Endothelial cell of umbilical vein (primary cell): ENCODE measurements at regions not wholly inside any gene's neighbourhood (a gene's known extent, or its start where the extent isn't known, plus 50 kb on each side); places are given as distances from the start of the nearest gene placed in this dataset.

ENCODE experiments used
- BruUV-seq: library from RNA; stranded (reverse); fragments of 400-500 nt; replicated peaks from 2 replicates; lab custom pipeline; 2021; lab: Mats Ljungman, UMichigan
- CTCF ChIA-PET: fragments of 300-600, 350-600 bp; sonication (Branson Sonifier 250); formaldehyde crosslinking; loops from one replicate; lab custom pipeline; 2021; ENCODE audit warnings: antibody characterized with exemption, inconsistent platforms; lab: Charles Lee
- POLR2A ChIA-PET: fragments of 300-600, 350-600 bp; sonication (Branson Sonifier 250); formaldehyde crosslinking; loops from one replicate; lab custom pipeline; 2021; ENCODE audit warnings: antibody characterized with exemption, inconsistent platforms; lab: Charles Lee
- DNase-seq: peaks from one replicate; pipeline ENCODE4 v3.0.0-alpha.2; 2011; ENCODE audit warnings: low read depth, low spot score
- FAIRE-seq: peaks from 2 replicates; lab custom pipeline; 2011; peaks lifted over from hg19 to GRCh38; lab: Jason Lieb, UNC
- H2AFZ ChIP-seq: 2 replicates; pipeline ENCODE4 v1.6.0; 2012; ENCODE audit warnings: low read depth, low read length, control low read depth, inconsistent platforms
- H3K27ac ChIP-seq: 2 replicates; pipeline ENCODE4 v1.5.1; 2011; ENCODE audit warnings: low read depth, mild to moderate bottlenecking, control low read depth, low read length, moderate library complexity; ENCODE audit not compliant: insufficient read depth
- H3K27me3 ChIP-seq, 2 experiments: 2 replicates each; pipeline versions ENCODE4 v1.6.0 to v1.6.1; 2011; ENCODE audit warnings: low read length in 2 of 2, mixed read lengths in 1 of 2; ENCODE audit not compliant: control insufficient read depth in 2 of 2, insufficient read depth in 2 of 2
- H3K36me3 ChIP-seq, 2 experiments: 2 replicates in 1 of 2; 3 replicates in 1 of 2; pipeline ENCODE4 v1.5.1; 2011; ENCODE audit warnings: low read length in 2 of 2, mild to moderate bottlenecking in 1 of 2, moderate library complexity in 1 of 2; ENCODE audit not compliant: control insufficient read depth in 2 of 2, insufficient read depth in 2 of 2; ENCODE audit errors: extremely low read depth in 1 of 2
- H3K4me1 ChIP-seq: 3 replicates; pipeline ENCODE4 v1.5.1; 2011; ENCODE audit warnings: mild to moderate bottlenecking, low read length; ENCODE audit not compliant: control insufficient read depth, insufficient read depth; ENCODE audit errors: extremely low read depth
- H3K4me2 ChIP-seq: 2 replicates; pipeline ENCODE4 v1.6.1; 2011; ENCODE audit warnings: low read length, control low read depth, mixed read lengths; ENCODE audit not compliant: insufficient read depth
- H3K4me3 ChIP-seq, 3 experiments: fragments of 200-600 bp in 1 of 3; sonication (generic), shearing (Covaris generic) in 1 of 3; replicated peaks in 1 of 3; 2 replicates each; pipeline ENCODE4 v1.5.1; 2011 to 2016; ENCODE audit warnings: control low read depth in 3 of 3, low read length in 3 of 3, mild to moderate bottlenecking in 2 of 3, inconsistent platforms in 1 of 3, low read depth in 1 of 3, moderate library complexity in 1 of 3; ENCODE audit not compliant: insufficient read depth in 1 of 3
- H3K79me2 ChIP-seq: 2 replicates; pipeline ENCODE4 v1.6.0; 2012; ENCODE audit warnings: low read length, inconsistent platforms; ENCODE audit not compliant: control insufficient read depth, insufficient read depth
- H3K9ac ChIP-seq: replicated peaks from 2 replicates; pipeline ENCODE3; 2011; ENCODE audit warnings: low read length, control low read depth; ENCODE audit not compliant: insufficient read depth; ENCODE audit errors: extremely low read depth
- H3K9me1 ChIP-seq: replicated peaks from 3 replicates; pipeline ENCODE4 v1.6.0; 2011; ENCODE audit warnings: mild to moderate bottlenecking, low read length; ENCODE audit not compliant: control insufficient read depth, insufficient read depth; ENCODE audit errors: extremely low read depth
- H3K9me3 ChIP-seq: replicated peaks from 2 replicates; pipeline ENCODE4 v1.5.1; 2012; ENCODE audit warnings: low read length, inconsistent platforms; ENCODE audit not compliant: control insufficient read depth, insufficient read depth
- H4K20me1 ChIP-seq: replicated peaks from 2 replicates; pipeline ENCODE3; 2011; ENCODE audit warnings: mild to moderate bottlenecking, low read length; ENCODE audit not compliant: control insufficient read depth, insufficient read depth; ENCODE audit errors: extremely low read depth
- EZH2 ChIP-seq: IDR thresholded peaks from 2 replicates; pipeline ENCODE4 v1.6.1; 2012; ENCODE audit warnings: borderline replicate concordance, low read depth, mild to moderate bottlenecking, moderate library complexity, low read length, inconsistent platforms; ENCODE audit not compliant: severe bottlenecking
- FOS ChIP-seq: IDR thresholded peaks from 2 replicates; pipeline ENCODE4 v1.6.1; 2011; ENCODE audit warnings: mild to moderate bottlenecking, low read length, moderate library complexity, borderline replicate concordance; ENCODE audit not compliant: insufficient read depth
- GATA2 ChIP-seq: IDR thresholded peaks from 2 replicates; pipeline ENCODE4 v1.7.0; 2011; ENCODE audit warnings: low read depth, mild to moderate bottlenecking, moderate library complexity, mixed read lengths, low read length; ENCODE audit not compliant: insufficient read length, insufficient read depth
- JUN ChIP-seq: IDR thresholded peaks from 2 replicates; pipeline ENCODE4 v1.6.1; 2011; ENCODE audit warnings: borderline replicate concordance, low read depth; ENCODE audit not compliant: insufficient read length, insufficient read depth
- MYC ChIP-seq: IDR thresholded peaks from one replicate; pipeline ENCODE4 v1.6.1; 2011; ENCODE audit warnings: mild to moderate bottlenecking, low read depth, low read length
- POLR2A ChIP-seq: IDR thresholded peaks from 2 replicates; pipeline ENCODE4 v1.6.1; 2012; ENCODE audit warnings: low read depth, mild to moderate bottlenecking, control low read depth, low read length
- POLR2AphosphoS5 ChIP-seq: IDR thresholded peaks from 2 replicates; pipeline ENCODE4 v1.6.1; 2012; ENCODE audit warnings: low read depth, mild to moderate bottlenecking, control low read depth, low read length, moderate library complexity; ENCODE audit not compliant: insufficient read depth
- dilution Hi-C: fragments of 300-500 bp; cut with MboI; formaldehyde crosslinking; loops from one replicate; pipeline ENCODE4 v1.15.0; 2019; ENCODE audit warnings: low sequenced_read_pairs; ENCODE audit not compliant: extremely low pct_ligation_motif_present
- intact Hi-C: fragments of 100-400 bp; cut with micrococcal nuclease; formaldehyde crosslinking; loops from one replicate; pipeline ENCODE4 v1.10.0; 2022
- TF ChIP-seq, protein P1 (sequence below), 2 donors: IDR thresholded peaks; 1 replicate in 1 of 2; 2 replicates in 1 of 2; pipeline ENCODE4 v1.5.1; 2011; ENCODE audit warnings: low read length in 2 of 2, mild to moderate bottlenecking in 2 of 2, moderate library complexity in 2 of 2, control low read depth in 1 of 2, inconsistent platforms in 1 of 2, low read depth in 1 of 2; ENCODE audit not compliant: insufficient read depth in 1 of 2; ENCODE audit errors: extremely low read depth in 1 of 2
- TF ChIP-seq, protein P2 (sequence below): IDR thresholded peaks from 2 replicates; pipeline ENCODE4 v1.6.1; 2011; ENCODE audit not compliant: insufficient read depth, insufficient read length

DNA sequence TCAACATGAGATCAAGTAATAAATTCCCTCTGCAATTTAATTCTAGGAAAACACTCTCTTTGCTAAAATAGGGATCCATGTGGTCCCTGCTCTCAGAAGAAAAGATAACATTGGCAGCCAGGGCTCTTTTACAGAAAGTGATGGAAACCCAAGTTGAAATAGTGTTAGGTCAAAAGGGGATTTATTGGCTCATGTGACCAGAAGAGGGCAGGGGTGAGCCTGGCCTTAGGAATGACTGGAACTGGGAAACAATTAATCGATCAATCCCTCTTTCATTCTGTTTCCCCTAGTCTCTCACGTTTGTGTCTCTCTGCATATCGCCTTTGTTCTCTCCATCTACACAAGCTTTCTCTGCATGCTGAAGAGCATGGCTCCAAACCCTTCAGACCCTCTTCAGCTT is 58.3 kb upstream of the ALDH1B1 start:
- Histone ChIP-seq H3K4me3 (no peak overlapping the region), H3K9me3 (no peaks in the 10 kb centered on the region), H3K9ac (no peak overlapping the region), H3K36me3 (no peaks in the 10 kb centered on the region), H3K79me2 (no peaks in the 10 kb centered on the region), H2AFZ (no peak overlapping the region), H3K4me2 (no peak overlapping the region), H3K27me3 (peaks cover 9 to 34% of the 10 kb centered on the region in 2 experiments), H3K9me1 (no peaks in the 10 kb centered on the region), H3K27ac (no peak overlapping the region), H3K4me1 (no peaks in the 10 kb centered on the region), H4K20me1 (no peaks in the 10 kb centered on the region)
- ChIA-PET CTCF (interaction anchor here (1.4 to 2.6 kb wide), 2 partner anchors 9 to 28 kb away, joined by 4 to 9 read pairs; no protein-coding TSS in a partner anchor), POLR2A (no interaction called here)
- dilution Hi-C loops (no loop called here), intact Hi-C loops (no loop called here)
- BruUV-seq: no TSS peak
- no peak for TF ChIP-seq POLR2AphosphoS5
- TF ChIP-seq FOS: no peak
- no peak for TF ChIP-seq POLR2A
- TF ChIP-seq, protein P1, sequence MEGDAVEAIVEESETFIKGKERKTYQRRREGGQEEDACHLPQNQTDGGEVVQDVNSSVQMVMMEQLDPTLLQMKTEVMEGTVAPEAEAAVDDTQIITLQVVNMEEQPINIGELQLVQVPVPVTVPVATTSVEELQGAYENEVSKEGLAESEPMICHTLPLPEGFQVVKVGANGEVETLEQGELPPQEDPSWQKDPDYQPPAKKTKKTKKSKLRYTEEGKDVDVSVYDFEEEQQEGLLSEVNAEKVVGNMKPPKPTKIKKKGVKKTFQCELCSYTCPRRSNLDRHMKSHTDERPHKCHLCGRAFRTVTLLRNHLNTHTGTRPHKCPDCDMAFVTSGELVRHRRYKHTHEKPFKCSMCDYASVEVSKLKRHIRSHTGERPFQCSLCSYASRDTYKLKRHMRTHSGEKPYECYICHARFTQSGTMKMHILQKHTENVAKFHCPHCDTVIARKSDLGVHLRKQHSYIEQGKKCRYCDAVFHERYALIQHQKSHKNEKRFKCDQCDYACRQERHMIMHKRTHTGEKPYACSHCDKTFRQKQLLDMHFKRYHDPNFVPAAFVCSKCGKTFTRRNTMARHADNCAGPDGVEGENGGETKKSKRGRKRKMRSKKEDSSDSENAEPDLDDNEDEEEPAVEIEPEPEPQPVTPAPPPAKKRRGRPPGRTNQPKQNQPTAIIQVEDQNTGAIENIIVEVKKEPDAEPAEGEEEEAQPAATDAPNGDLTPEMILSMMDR (IDR thresholded peaks at IDR 0.05; ENCODE audit: extremely low read depth in 1 of 2, insufficient read depth in 1 of 2, low read depth in 1 of 2, low read length in 2 of 2): peak in 1 of 2 donors; percentile 2
- peak; percentile 18 for FAIRE-seq
- no peak for DNase-seq

DNA sequence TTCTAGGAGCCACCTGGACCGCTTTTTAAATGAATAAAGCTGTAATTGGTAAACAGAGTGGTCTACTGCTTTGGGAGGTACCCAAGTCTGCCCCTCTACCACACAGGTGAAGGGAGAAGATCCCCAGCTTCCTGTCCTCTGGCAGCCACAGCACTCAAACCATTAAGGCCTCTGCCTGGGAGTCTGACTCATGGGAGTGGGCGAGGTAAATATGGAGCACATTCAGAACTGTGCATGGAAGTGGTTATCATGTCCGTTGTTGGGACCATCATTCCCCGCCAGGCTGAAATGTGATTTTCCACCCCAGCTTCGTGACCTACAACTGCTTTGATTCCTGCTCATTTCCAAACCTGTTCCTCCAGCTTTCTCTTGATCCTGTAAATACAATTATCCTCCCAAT is 59.5 kb upstream of the ALDH1B1 start:
- Histone ChIP-seq H3K27ac (no peak overlapping the region), H3K36me3 (no peaks in the 10 kb centered on the region), H3K4me3 (no peak overlapping the region), H3K4me2 (no peak overlapping the region), H3K4me1 (no peaks in the 10 kb centered on the region), H3K27me3 (peaks cover 5 to 40% of the 10 kb centered on the region in 2 experiments), H3K9ac (no peak overlapping the region), H3K79me2 (no peaks in the 10 kb centered on the region), H4K20me1 (no peaks in the 10 kb centered on the region), H3K9me3 (no peaks in the 10 kb centered on the region), H2AFZ (no peak overlapping the region), H3K9me1 (no peaks in the 10 kb centered on the region)
- FAIRE-seq (no peak), DNase-seq (no peak)
- ChIA-PET POLR2A (no interaction called here), CTCF (interaction anchor here (2.6 kb wide), 1 partner anchor 10 kb away, joined by 9 read pairs; no protein-coding TSS in a partner anchor)
- TF ChIP-seq EZH2 (no peak), MYC (no peak), POLR2AphosphoS5 (no peak), JUN (no peak), POLR2A (no peak), GATA2 (no peak), FOS (no peak)
- TF ChIP-seq, protein P2, sequence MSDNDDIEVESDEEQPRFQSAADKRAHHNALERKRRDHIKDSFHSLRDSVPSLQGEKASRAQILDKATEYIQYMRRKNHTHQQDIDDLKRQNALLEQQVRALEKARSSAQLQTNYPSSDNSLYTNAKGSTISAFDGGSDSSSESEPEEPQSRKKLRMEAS: no peak
- TF ChIP-seq, protein P1 (IDR thresholded peaks at IDR 0.05; ENCODE audit: extremely low read depth in 1 of 2, insufficient read depth in 1 of 2, low read depth in 1 of 2, low read length in 2 of 2): no peak
- dilution Hi-C loops (no loop called here), intact Hi-C loops (no loop called here)
- BruUV-seq: no TSS peak
